Mucosa of rectum (tissue), 2 donors: ENCODE measurements at regions not wholly inside any gene's neighbourhood (a gene's known extent, or its start where the extent isn't known, plus 50 kb on each side); places are given as distances from the start of the nearest gene placed in this dataset.
"Not testable (repeated sequence)": the region's sequence is repeated elsewhere in the genome, so short reads cannot be mapped to it uniquely, and the experiment has no call there.

Experiments used
- H3K27ac ChIP-seq, 2 donors: one replicate each; pipeline ENCODE4 v1.7.0; 2013; ENCODE audit warnings: inconsistent platforms in 2 of 2, low read depth in 2 of 2, low read length in 2 of 2
- H3K27me3 ChIP-seq, 2 donors: one replicate each; pipeline ENCODE4 v1.7.0; 2013; ENCODE audit warnings: low read length in 2 of 2; ENCODE audit not compliant: control insufficient read depth in 2 of 2, insufficient read depth in 2 of 2
- H3K36me3 ChIP-seq, 2 donors: one replicate each; pipeline ENCODE4 v1.7.0; 2013; ENCODE audit warnings: low read length in 2 of 2; ENCODE audit not compliant: control insufficient read depth in 2 of 2, insufficient read depth in 2 of 2
- H3K4me1 ChIP-seq, 2 donors: one replicate each; pipeline ENCODE4 v1.7.0; 2013; ENCODE audit warnings: low read length in 2 of 2, mild to moderate bottlenecking in 1 of 2; ENCODE audit not compliant: control insufficient read depth in 2 of 2, insufficient read depth in 2 of 2
- H3K4me3 ChIP-seq, 2 donors: one replicate each; pipeline ENCODE4 v1.7.0; 2013; ENCODE audit warnings: low read length in 2 of 2
- H3K9ac ChIP-seq, 2 donors: one replicate each; pipeline ENCODE4 v1.7.0; 2013; ENCODE audit warnings: low read length in 2 of 2, low read depth in 1 of 2, mild to moderate bottlenecking in 1 of 2
- H3K9me3 ChIP-seq, 2 donors: one replicate each; pipeline ENCODE4 v1.7.0; 2013; ENCODE audit warnings: low read length in 2 of 2; ENCODE audit not compliant: control insufficient read depth in 2 of 2
- donor health status: healthy.
- donor health status: Normal muscosa, but diverticular disease.

- Histone ChIP-seq H3K4me3 (no peak overlapping the region), H3K27ac (no peak overlapping the region), H3K9me3 (no peaks in the 10 kb centered on the region), H3K9ac (no peak overlapping the region), H3K36me3 (no peaks in the 10 kb centered on the region), H3K4me1 (peaks cover 6 to 7% of the 10 kb centered on the region in 2 donors), H3K27me3 (no peaks in the 10 kb centered on the region)
Observed at GRCh38 chr1:59199147-59199546, 97.7 kb upstream of the FGGY start.

GRCh38 chr1:59199719-59200376, 97.0 kb upstream of the FGGY start:
- no peak overlapping the region for H3K27ac ChIP-seq
- H3K4me1 ChIP-seq, result peaks cover 6 to 7% of the 10 kb centered on the region in 2 donors

GRCh38 chr1:59201341-59201740, 95.6 kb upstream of the FGGY start:
- peaks cover 6 to 7% of the 10 kb centered on the region in 2 donors for H3K4me1 ChIP-seq
- no peak overlapping the region for H3K27ac ChIP-seq
- H3K36me3 ChIP-seq, result no peaks in the 10 kb centered on the region

More at GRCh38 chr1:59199719-59200376, 97.0 kb upstream of the FGGY start:
- H3K9ac ChIP-seq, result no peak overlapping the region
- H3K9me3 ChIP-seq, result peaks cover 0 to 2% of the 10 kb centered on the region in 2 donors
- H3K4me3 ChIP-seq, result no peak overlapping the region
- H3K27me3 ChIP-seq, result no peaks in the 10 kb centered on the region
- H3K36me3 ChIP-seq, result no peaks in the 10 kb centered on the region

GRCh38 chr1:59202455-59202854, 94.4 kb upstream of the FGGY start:
- Histone ChIP-seq H3K4me3 (no peak overlapping the region), H3K4me1 (peaks cover 6 to 7% of the 10 kb centered on the region in 2 donors), H3K9me3 (peaks cover 0 to 4% of the 10 kb centered on the region in 2 donors), H3K27me3 (no peaks in the 10 kb centered on the region), H3K27ac (no peak overlapping the region), H3K36me3 (no peaks in the 10 kb centered on the region), H3K9ac (no peak overlapping the region)

More at GRCh38 chr1:59201341-59201740, 95.6 kb upstream of the FGGY start:
- H3K27me3 ChIP-seq, result no peaks in the 10 kb centered on the region
- no peak overlapping the region for H3K4me3 ChIP-seq
- peaks cover 0 to 4% of the 10 kb centered on the region in 2 donors for H3K9me3 ChIP-seq
- no peak overlapping the region for H3K9ac ChIP-seq

GRCh38 chr1:59204001-59204400, 92.9 kb upstream of the FGGY start:
- H3K36me3 ChIP-seq, result no peaks in the 10 kb centered on the region
- H3K27ac ChIP-seq, result peak overlapping the region; percentile 35 to 44
- no peaks in the 10 kb centered on the region for H3K27me3 ChIP-seq
- peaks cover 0 to 4% of the 10 kb centered on the region in 2 donors for H3K9me3 ChIP-seq
- H3K4me1 ChIP-seq, result peaks cover 3 to 7% of the 10 kb centered on the region in 2 donors
- H3K9ac ChIP-seq, result no peak overlapping the region
- no peak overlapping the region for H3K4me3 ChIP-seq

GRCh38 chr1:59206616-59207015, 90.3 kb upstream of the FGGY start:
- not testable (repeated sequence) for H3K36me3 ChIP-seq, H3K4me1 ChIP-seq, H3K27me3 ChIP-seq, H3K4me3 ChIP-seq, H3K9ac ChIP-seq, H3K27ac ChIP-seq, H3K9me3 ChIP-seq

GRCh38 chr1:59210430-59210829, 86.5 kb upstream of the FGGY start:
- not testable (repeated sequence) for H3K36me3 ChIP-seq, H3K9me3 ChIP-seq, H3K27me3 ChIP-seq, H3K27ac ChIP-seq, H3K9ac ChIP-seq, H3K4me3 ChIP-seq, H3K4me1 ChIP-seq

GRCh38 chr1:59212706-59213105, 84.2 kb upstream of the FGGY start:
- no peaks in the 10 kb centered on the region for H3K4me1 ChIP-seq
- no peaks in the 10 kb centered on the region for H3K27me3 ChIP-seq
- H3K4me3 ChIP-seq, result no peak overlapping the region
- no peak overlapping the region for H3K9ac ChIP-seq
- no peaks in the 10 kb centered on the region for H3K36me3 ChIP-seq
- H3K9me3 ChIP-seq, result no peaks in the 10 kb centered on the region
- no peak overlapping the region for H3K27ac ChIP-seq

- Histone ChIP-seq H3K9ac (no peak overlapping the region), H3K27me3 (no peaks in the 10 kb centered on the region), H3K9me3 (no peaks in the 10 kb centered on the region), H3K27ac (no peak overlapping the region), H3K36me3 (no peaks in the 10 kb centered on the region), H3K4me3 (no peak overlapping the region), H3K4me1 (no peaks in the 10 kb centered on the region)
Observed at GRCh38 chr1:59214248-59215208, 82.4 kb upstream of the FGGY start.

- Histone ChIP-seq H3K27me3 (no peaks in the 10 kb centered on the region), H3K9me3 (no peaks in the 10 kb centered on the region), H3K36me3 (no peaks in the 10 kb centered on the region), H3K4me1 (no peaks in the 10 kb centered on the region), H3K9ac (no peak overlapping the region), H3K4me3 (no peak overlapping the region), H3K27ac (no peak overlapping the region)
Observed at GRCh38 chr1:59215766-59216291, 81.1 kb upstream of the FGGY start.
